GM23338 (cell line): ENCODE measurements at regions not wholly inside any gene's neighbourhood (a gene's known extent, or its start where the extent isn't known, plus 50 kb on each side); places are given as distances from the start of the nearest gene placed in this dataset.

Source experiments
- ATAC-seq: fragments of 200-7000 bp; cut with Tn5 transposase; 3 replicates; pipeline ENCODE4 v1.9.1; 2020
- DNase-seq: peaks from one replicate; pipeline ENCODE4 v3.0.0-alpha.2; 2015; ENCODE audit warnings: low spot score
- H2AFZ ChIP-seq: fragments of 200-600 bp; sonication (generic); 2 replicates; pipeline ENCODE4 v1.8.0; 2016; ENCODE audit warnings: antibody characterized with exemption, mild to moderate bottlenecking, moderate library complexity
- H3F3A ChIP-seq: fragments of 200-600 bp; sonication (generic); replicated peaks from 2 replicates; pipeline ENCODE4 v1.8.0; 2017; ENCODE audit warnings: antibody characterized with exemption, mixed run types, low read depth
- H3K27ac ChIP-seq: fragments of 200-600 bp; sonication (generic); 2 replicates; pipeline ENCODE4 v1.6.1; 2016; ENCODE audit warnings: low read depth
- H3K27me3 ChIP-seq: fragments of 200-600 bp; sonication (generic); 2 replicates; pipeline ENCODE4 v1.8.0; 2016; ENCODE audit warnings: mild to moderate bottlenecking, mixed run types, moderate library complexity; ENCODE audit not compliant: insufficient read depth
- H3K36me3 ChIP-seq: fragments of 200-600 bp; sonication (generic); 2 replicates; pipeline ENCODE4 v1.8.0; 2016; ENCODE audit warnings: mild to moderate bottlenecking; ENCODE audit not compliant: insufficient read depth
- H3K4me1 ChIP-seq: fragments of 200-600 bp; sonication (generic); 2 replicates; pipeline ENCODE4 v1.8.0; 2016; ENCODE audit warnings: mild to moderate bottlenecking, moderate library complexity; ENCODE audit not compliant: insufficient read depth
- H3K4me2 ChIP-seq: fragments of 200-600 bp; sonication (generic); 2 replicates; pipeline ENCODE4 v1.7.1; 2017; ENCODE audit warnings: mixed run types
- H3K4me3 ChIP-seq: fragments of 200-600 bp; sonication (generic); 2 replicates; pipeline ENCODE4 v1.6.1; 2016; ENCODE audit warnings: mixed run types
- H3K79me2 ChIP-seq: fragments of 200-600 bp; sonication (generic); replicated peaks from 2 replicates; pipeline ENCODE4 v1.8.0; 2017; ENCODE audit warnings: mild to moderate bottlenecking; ENCODE audit not compliant: insufficient read depth
- H3K9me2 ChIP-seq: fragments of 200-600 bp; sonication (generic); 2 replicates; pipeline ENCODE4 v1.8.0; 2017; ENCODE audit not compliant: insufficient read depth
- H4K20me1 ChIP-seq: fragments of 200-600 bp; sonication (generic); replicated peaks from 2 replicates; pipeline ENCODE4 v1.8.0; 2017; ENCODE audit warnings: mild to moderate bottlenecking; ENCODE audit not compliant: insufficient read depth
- H3K27ac Mint-ChIP-seq: 2 replicates; pipeline ENCODE4 v1.8.0; 2020; ENCODE audit warnings: inconsistent platforms, mild to moderate bottlenecking, moderate library complexity, mixed read lengths
- H3K27me3 Mint-ChIP-seq: 3 replicates; pipeline ENCODE4 v1.8.0; 2022; ENCODE audit warnings: low read depth, mild to moderate bottlenecking, moderate library complexity, mixed read lengths, inconsistent platforms; ENCODE audit not compliant: insufficient read depth, poor library complexity
- H3K36me3 Mint-ChIP-seq: 3 replicates; pipeline ENCODE4 v1.8.0; 2021; ENCODE audit warnings: low read depth, mild to moderate bottlenecking, inconsistent platforms, moderate library complexity, mixed read lengths
- H3K4me1 Mint-ChIP-seq: 3 replicates; pipeline ENCODE4 v1.8.0; 2020; ENCODE audit warnings: mild to moderate bottlenecking, inconsistent platforms, mixed read lengths
- H3K4me3 Mint-ChIP-seq: 3 replicates; pipeline ENCODE4 v1.8.0; 2021; ENCODE audit warnings: moderate library complexity, mild to moderate bottlenecking, inconsistent platforms, mixed read lengths
- H3K9me3 Mint-ChIP-seq: 3 replicates; pipeline ENCODE4 v1.8.0; 2020; ENCODE audit warnings: moderate library complexity, mild to moderate bottlenecking, inconsistent platforms, mixed read lengths
- CREB1 ChIP-seq: fragments of 250-450 bp; sonication (Bioruptor Pico); IDR thresholded peaks from 2 replicates; pipeline ENCODE4 v1.5.0; 2020; ENCODE audit warnings: low read depth, mild to moderate bottlenecking, moderate library complexity
- EZH2 ChIP-seq: fragments of 200-600 bp; sonication (generic); IDR thresholded peaks from one replicate; pipeline ENCODE4 v1.8.0; 2017; ENCODE audit warnings: antibody characterized with exemption, mild to moderate bottlenecking, low read depth; ENCODE audit not compliant: unreplicated experiment
- EZH2phosphoT487 ChIP-seq: fragments of 200-600 bp; sonication (generic); IDR thresholded peaks from one replicate; pipeline ENCODE4 v1.8.1; 2018; ENCODE audit warnings: antibody characterized with exemption; ENCODE audit not compliant: unreplicated experiment
- JUNB ChIP-seq: IDR thresholded peaks from one replicate; pipeline ENCODE4 v1.6.1; 2016; ENCODE audit warnings: antibody characterized with exemption; ENCODE audit not compliant: unreplicated experiment
- NANOG ChIP-seq: IDR thresholded peaks from 2 replicates; pipeline ENCODE4 v1.6.1; 2016; ENCODE audit warnings: antibody characterized with exemption, borderline replicate concordance
- POLR2AphosphoS5 ChIP-seq: IDR thresholded peaks from 2 replicates; pipeline ENCODE4 v1.6.1; 2016; ENCODE audit warnings: antibody characterized with exemption, low read depth
- STAT1 ChIP-seq: IDR thresholded peaks from one replicate; pipeline ENCODE4 v1.6.1; 2016; ENCODE audit warnings: antibody characterized with exemption; ENCODE audit not compliant: unreplicated experiment
- ZNF114 ChIP-seq: fragments of 250-450 bp; sonication (Bioruptor Pico); IDR thresholded peaks from 2 replicates; pipeline ENCODE4 v1.5.0; 2020; ENCODE audit warnings: mild to moderate bottlenecking, moderate library complexity
- ZNF331 ChIP-seq: fragments of 250-450 bp; sonication (Bioruptor Pico); IDR thresholded peaks from 2 replicates; pipeline ENCODE4 v1.5.0; 2020; ENCODE audit warnings: low read depth, mild to moderate bottlenecking, moderate library complexity
- TF ChIP-seq, protein P1 (sequence below): fragments of 250-450 bp; sonication (Bioruptor Pico); IDR thresholded peaks from 2 replicates; pipeline ENCODE4 v1.5.0; 2020; ENCODE audit warnings: mild to moderate bottlenecking, moderate library complexity
- TF ChIP-seq, protein P2 (sequence below), 2 experiments: fragments of 200-600 bp in 1 of 2; sonication (generic) in 1 of 2; conservative IDR thresholded peaks; 2 replicates each; pipeline versions ENCODE4 v1.5.1 to v1.6.1; 2016 to 2017; ENCODE audit warnings: antibody characterized with exemption in 2 of 2, low read depth in 2 of 2, mild to moderate bottlenecking in 2 of 2, moderate library complexity in 1 of 2
- TF ChIP-seq, protein P3 (sequence below): IDR thresholded peaks from one replicate; pipeline ENCODE4 v1.6.1; 2018; ENCODE audit warnings: antibody characterized with exemption; ENCODE audit not compliant: unreplicated experiment
- TF ChIP-seq, protein P4 (sequence below): IDR thresholded peaks from 2 replicates; pipeline ENCODE4 v1.6.1; 2016; ENCODE audit warnings: antibody characterized with exemption

DNA sequence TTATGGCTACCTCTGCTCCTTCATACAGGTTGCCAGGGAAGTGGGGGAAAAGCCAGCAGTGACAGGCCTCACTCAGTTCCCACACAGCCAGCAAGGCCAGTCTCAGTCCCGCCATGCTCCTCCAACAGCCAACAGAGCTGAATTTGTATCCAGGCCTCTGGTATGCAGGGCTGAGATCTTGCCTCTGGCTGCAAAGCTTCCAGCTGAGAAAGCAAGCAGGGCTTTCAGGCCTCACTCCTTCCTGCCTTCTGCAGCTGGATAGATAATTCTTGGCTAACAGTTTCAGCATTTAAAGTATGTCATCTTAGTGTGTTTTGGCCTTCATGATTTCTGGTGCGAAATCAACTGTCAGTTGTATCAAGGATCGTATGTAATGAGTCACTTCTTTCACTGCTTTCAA, 103.6 kb downstream of the GNL3L start:
- TF ChIP-seq POLR2AphosphoS5 = no peak
- TF ChIP-seq STAT1 = no peak
- TF ChIP-seq, protein P1, sequence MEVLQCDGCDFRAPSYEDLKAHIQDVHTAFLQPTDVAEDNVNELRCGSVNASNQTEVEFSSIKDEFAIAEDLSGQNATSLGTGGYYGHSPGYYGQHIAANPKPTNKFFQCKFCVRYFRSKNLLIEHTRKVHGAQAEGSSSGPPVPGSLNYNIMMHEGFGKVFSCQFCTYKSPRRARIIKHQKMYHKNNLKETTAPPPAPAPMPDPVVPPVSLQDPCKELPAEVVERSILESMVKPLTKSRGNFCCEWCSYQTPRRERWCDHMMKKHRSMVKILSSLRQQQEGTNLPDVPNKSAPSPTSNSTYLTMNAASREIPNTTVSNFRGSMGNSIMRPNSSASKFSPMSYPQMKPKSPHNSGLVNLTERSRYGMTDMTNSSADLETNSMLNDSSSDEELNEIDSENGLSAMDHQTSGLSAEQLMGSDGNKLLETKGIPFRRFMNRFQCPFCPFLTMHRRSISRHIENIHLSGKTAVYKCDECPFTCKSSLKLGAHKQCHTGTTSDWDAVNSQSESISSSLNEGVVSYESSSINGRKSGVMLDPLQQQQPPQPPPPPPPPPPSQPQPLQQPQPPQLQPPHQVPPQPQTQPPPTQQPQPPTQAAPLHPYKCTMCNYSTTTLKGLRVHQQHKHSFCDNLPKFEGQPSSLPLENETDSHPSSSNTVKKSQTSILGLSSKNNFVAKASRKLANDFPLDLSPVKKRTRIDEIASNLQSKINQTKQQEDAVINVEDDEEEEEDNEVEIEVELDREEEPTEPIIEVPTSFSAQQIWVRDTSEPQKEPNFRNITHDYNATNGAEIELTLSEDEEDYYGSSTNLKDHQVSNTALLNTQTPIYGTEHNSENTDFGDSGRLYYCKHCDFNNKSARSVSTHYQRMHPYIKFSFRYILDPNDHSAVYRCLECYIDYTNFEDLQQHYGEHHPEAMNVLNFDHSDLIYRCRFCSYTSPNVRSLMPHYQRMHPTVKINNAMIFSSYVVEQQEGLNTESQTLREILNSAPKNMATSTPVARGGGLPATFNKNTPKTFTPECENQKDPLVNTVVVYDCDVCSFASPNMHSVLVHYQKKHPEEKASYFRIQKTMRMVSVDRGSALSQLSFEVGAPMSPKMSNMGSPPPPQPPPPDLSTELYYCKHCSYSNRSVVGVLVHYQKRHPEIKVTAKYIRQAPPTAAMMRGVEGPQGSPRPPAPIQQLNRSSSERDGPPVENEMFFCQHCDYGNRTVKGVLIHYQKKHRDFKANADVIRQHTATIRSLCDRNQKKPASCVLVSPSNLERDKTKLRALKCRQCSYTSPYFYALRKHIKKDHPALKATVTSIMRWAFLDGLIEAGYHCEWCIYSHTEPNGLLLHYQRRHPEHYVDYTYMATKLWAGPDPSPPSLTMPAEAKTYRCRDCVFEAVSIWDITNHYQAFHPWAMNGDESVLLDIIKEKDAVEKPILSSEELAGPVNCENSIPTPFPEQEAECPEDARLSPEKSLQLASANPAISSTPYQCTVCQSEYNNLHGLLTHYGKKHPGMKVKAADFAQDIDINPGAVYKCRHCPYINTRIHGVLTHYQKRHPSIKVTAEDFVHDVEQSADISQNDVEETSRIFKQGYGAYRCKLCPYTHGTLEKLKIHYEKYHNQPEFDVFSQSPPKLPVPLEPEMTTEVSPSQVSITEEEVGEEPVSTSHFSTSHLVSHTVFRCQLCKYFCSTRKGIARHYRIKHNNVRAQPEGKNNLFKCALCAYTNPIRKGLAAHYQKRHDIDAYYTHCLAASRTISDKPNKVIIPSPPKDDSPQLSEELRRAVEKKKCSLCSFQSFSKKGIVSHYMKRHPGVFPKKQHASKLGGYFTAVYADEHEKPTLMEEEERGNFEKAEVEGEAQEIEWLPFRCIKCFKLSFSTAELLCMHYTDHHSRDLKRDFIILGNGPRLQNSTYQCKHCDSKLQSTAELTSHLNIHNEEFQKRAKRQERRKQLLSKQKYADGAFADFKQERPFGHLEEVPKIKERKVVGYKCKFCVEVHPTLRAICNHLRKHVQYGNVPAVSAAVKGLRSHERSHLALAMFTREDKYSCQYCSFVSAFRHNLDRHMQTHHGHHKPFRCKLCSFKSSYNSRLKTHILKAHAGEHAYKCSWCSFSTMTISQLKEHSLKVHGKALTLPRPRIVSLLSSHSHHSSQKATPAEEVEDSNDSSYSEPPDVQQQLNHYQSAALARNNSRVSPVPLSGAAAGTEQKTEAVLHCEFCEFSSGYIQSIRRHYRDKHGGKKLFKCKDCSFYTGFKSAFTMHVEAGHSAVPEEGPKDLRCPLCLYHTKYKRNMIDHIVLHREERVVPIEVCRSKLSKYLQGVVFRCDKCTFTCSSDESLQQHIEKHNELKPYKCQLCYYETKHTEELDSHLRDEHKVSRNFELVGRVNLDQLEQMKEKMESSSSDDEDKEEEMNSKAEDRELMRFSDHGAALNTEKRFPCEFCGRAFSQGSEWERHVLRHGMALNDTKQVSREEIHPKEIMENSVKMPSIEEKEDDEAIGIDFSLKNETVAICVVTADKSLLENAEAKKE (CRISPR knock-in tag) = no peak
- no peak for TF ChIP-seq ZNF331 (CRISPR knock-in tag)
- TF ChIP-seq NANOG = no peak
- TF ChIP-seq, protein P2, sequence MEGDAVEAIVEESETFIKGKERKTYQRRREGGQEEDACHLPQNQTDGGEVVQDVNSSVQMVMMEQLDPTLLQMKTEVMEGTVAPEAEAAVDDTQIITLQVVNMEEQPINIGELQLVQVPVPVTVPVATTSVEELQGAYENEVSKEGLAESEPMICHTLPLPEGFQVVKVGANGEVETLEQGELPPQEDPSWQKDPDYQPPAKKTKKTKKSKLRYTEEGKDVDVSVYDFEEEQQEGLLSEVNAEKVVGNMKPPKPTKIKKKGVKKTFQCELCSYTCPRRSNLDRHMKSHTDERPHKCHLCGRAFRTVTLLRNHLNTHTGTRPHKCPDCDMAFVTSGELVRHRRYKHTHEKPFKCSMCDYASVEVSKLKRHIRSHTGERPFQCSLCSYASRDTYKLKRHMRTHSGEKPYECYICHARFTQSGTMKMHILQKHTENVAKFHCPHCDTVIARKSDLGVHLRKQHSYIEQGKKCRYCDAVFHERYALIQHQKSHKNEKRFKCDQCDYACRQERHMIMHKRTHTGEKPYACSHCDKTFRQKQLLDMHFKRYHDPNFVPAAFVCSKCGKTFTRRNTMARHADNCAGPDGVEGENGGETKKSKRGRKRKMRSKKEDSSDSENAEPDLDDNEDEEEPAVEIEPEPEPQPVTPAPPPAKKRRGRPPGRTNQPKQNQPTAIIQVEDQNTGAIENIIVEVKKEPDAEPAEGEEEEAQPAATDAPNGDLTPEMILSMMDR (conservative IDR thresholded peaks at IDR 0.05; ENCODE audit: low read depth in 2 of 2) = no peak
- TF ChIP-seq EZH2phosphoT487 = no peak
- no peak for TF ChIP-seq ZNF114
- TF ChIP-seq, protein P3, sequence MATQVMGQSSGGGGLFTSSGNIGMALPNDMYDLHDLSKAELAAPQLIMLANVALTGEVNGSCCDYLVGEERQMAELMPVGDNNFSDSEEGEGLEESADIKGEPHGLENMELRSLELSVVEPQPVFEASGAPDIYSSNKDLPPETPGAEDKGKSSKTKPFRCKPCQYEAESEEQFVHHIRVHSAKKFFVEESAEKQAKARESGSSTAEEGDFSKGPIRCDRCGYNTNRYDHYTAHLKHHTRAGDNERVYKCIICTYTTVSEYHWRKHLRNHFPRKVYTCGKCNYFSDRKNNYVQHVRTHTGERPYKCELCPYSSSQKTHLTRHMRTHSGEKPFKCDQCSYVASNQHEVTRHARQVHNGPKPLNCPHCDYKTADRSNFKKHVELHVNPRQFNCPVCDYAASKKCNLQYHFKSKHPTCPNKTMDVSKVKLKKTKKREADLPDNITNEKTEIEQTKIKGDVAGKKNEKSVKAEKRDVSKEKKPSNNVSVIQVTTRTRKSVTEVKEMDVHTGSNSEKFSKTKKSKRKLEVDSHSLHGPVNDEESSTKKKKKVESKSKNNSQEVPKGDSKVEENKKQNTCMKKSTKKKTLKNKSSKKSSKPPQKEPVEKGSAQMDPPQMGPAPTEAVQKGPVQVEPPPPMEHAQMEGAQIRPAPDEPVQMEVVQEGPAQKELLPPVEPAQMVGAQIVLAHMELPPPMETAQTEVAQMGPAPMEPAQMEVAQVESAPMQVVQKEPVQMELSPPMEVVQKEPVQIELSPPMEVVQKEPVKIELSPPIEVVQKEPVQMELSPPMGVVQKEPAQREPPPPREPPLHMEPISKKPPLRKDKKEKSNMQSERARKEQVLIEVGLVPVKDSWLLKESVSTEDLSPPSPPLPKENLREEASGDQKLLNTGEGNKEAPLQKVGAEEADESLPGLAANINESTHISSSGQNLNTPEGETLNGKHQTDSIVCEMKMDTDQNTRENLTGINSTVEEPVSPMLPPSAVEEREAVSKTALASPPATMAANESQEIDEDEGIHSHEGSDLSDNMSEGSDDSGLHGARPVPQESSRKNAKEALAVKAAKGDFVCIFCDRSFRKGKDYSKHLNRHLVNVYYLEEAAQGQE = no peak
- TF ChIP-seq EZH2 = no peak
- TF ChIP-seq JUNB = no peak
- TF ChIP-seq, protein P4, sequence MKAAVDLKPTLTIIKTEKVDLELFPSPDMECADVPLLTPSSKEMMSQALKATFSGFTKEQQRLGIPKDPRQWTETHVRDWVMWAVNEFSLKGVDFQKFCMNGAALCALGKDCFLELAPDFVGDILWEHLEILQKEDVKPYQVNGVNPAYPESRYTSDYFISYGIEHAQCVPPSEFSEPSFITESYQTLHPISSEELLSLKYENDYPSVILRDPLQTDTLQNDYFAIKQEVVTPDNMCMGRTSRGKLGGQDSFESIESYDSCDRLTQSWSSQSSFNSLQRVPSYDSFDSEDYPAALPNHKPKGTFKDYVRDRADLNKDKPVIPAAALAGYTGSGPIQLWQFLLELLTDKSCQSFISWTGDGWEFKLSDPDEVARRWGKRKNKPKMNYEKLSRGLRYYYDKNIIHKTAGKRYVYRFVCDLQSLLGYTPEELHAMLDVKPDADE = no peak
- TF ChIP-seq CREB1 (CRISPR knock-in tag) = no peak
- H3K9me2 ChIP-seq = no peaks in the 10 kb centered on the region
- H3K4me1 ChIP-seq = 0 out of 2 replicates have a peak, but pooled peaks cover 7% of the 10 kb centered on the region
- H2AFZ ChIP-seq = no peak overlapping the region
- Mint-ChIP-seq H3K4me1 (peaks cover 32% of the 10 kb centered on the region), H3K27ac (peak overlapping the region; percentile 80), H3K36me3 (no peaks in the 10 kb centered on the region), H3K27me3 (peaks cover 4% of the 10 kb centered on the region), H3K4me3 (no peak overlapping the region), H3K9me3 (peaks cover 10% of the 10 kb centered on the region)
- DNase-seq (peak; percentile 47), ATAC-seq (peak; percentile 87)
- H3K27me3 ChIP-seq = no peaks in the 10 kb centered on the region
- H3K27ac ChIP-seq = no peak overlapping the region
- no peaks in the 10 kb centered on the region for H3F3A ChIP-seq
- no peaks in the 10 kb centered on the region for H3K36me3 ChIP-seq
- H3K79me2 ChIP-seq = no peaks in the 10 kb centered on the region
- no peak overlapping the region for H3K4me3 ChIP-seq
- no peak overlapping the region for H3K4me2 ChIP-seq
- H4K20me1 ChIP-seq = no peaks in the 10 kb centered on the region
